ENCODE measurements at regions not wholly inside any gene's neighbourhood (a gene's known extent, or its start where the extent isn't known, plus 50 kb on each side); places are given as distances from the start of the nearest gene placed in this dataset.

- POLR2A ChIA-PET: no interaction called here
- ATAC-seq (no peak), DNase-seq (ENCODE audit: low read depth in 1 of 2, low spot score in 1 of 2) (no peak), FAIRE-seq (no peak)
- Histone ChIP-seq H3K4me2 (no peak overlapping the region), H3K27ac (no peak overlapping the region), H3K9me3 (no peaks in the 10 kb centered on the region), H3K4me1 (no peaks in the 10 kb centered on the region), H3K4me3 (no peak overlapping the region)
- CTCF ChIA-PET: no interaction called here
- WGBS (ENCODE audit: missing lambda C conversion rate): 22% methylated on average over 7 of the region's 7 CpGs
- TF ChIP-seq ZSCAN20 (CRISPR knock-in tag; IDR thresholded peaks at IDR 0.05) (no peak), BCL3 (IDR thresholded peaks at IDR 0.05) (no peak), NPAS2 (CRISPR knock-in tag; IDR thresholded peaks at IDR 0.05; ENCODE audit: borderline replicate concordance) (no peak)
Observed at GRCh38 chr11:116175707-116176106, 597.1 kb downstream of the BUD13 start.

- POLR2A ChIA-PET: no interaction called here
- no peaks in the 10 kb centered on the region for H3K9me3 ChIP-seq
- H3K27ac ChIP-seq: no peak overlapping the region
- FAIRE-seq (no peak), DNase-seq (ENCODE audit: low read depth in 1 of 2, low spot score in 1 of 2) (no peak), ATAC-seq (no peak)
- TF ChIP-seq RNF2 (IDR thresholded peaks at IDR 0.05; ENCODE audit: borderline replicate concordance, low read depth) (no peak), NR3C1 (IDR thresholded peaks at IDR 0.05) (no peak), KDM1A (IDR thresholded peaks at IDR 0.05; ENCODE audit: low read depth) (no peak), KDM5A (IDR thresholded peaks at IDR 0.05) (no peak), SREBF2 (IDR thresholded peaks at IDR 0.05) (no peak), ZC3H11A (IDR thresholded peaks at IDR 0.05) (no peak), E2F6 (IDR thresholded peaks at IDR 0.05; ENCODE audit: borderline replicate concordance, low read depth) (no peak), RCOR1 (IDR thresholded peaks at IDR 0.05; ENCODE audit: low read depth, low read length) (no peak), HEYL (CRISPR knock-in tag; IDR thresholded peaks at IDR 0.05) (no peak), EHF (CRISPR knock-in tag; IDR thresholded peaks at IDR 0.05) (no peak), BCL3 (IDR thresholded peaks at IDR 0.05) (no peak), RARB (CRISPR knock-in tag; IDR thresholded peaks at IDR 0.05) (no peak)
- no peak overlapping the region for H3K4me3 ChIP-seq
- no peak overlapping the region for H3K4me2 ChIP-seq
- CTCF ChIA-PET: no interaction called here
- no peaks in the 10 kb centered on the region for H3K4me1 ChIP-seq
- 34% methylated on average over 17 of the region's 20 CpGs for WGBS (ENCODE audit: missing lambda C conversion rate)
Observed at GRCh38 chr11:116173941-116174911, 598.6 kb downstream of the BUD13 start.

- TF ChIP-seq JUNB (IDR thresholded peaks at IDR 0.05) (no peak), GATA3 (IDR thresholded peaks at IDR 0.05; ENCODE audit: borderline replicate concordance) (no peak), BCL3 (IDR thresholded peaks at IDR 0.05) (no peak), CEBPB (IDR thresholded peaks at IDR 0.05) (no peak), CBX8 (IDR thresholded peaks at IDR 0.05) (no peak), ZNF302 (CRISPR knock-in tag; IDR thresholded peaks at IDR 0.05) (no peak), CHD2 (IDR thresholded peaks at IDR 0.05; ENCODE audit: low read length, partially characterized antibody) (no peak), NFE2L2 (conservative IDR thresholded peaks at IDR 0.05; ENCODE audit: low read length) (no peak), HMGXB4 (CRISPR knock-in tag; IDR thresholded peaks at IDR 0.05; ENCODE audit: borderline replicate concordance) (no peak), FOSL2 (IDR thresholded peaks at IDR 0.05) (no peak), FOSL2 (CRISPR knock-in tag; IDR thresholded peaks at IDR 0.05) (no peak), ZC3H11A (IDR thresholded peaks at IDR 0.05) (no peak)
- Histone ChIP-seq H3K27ac (no peak overlapping the region), H3K4me1 (no peaks in the 10 kb centered on the region), H3K4me3 (no peak overlapping the region), H3K9me3 (no peaks in the 10 kb centered on the region), H3K4me2 (no peak overlapping the region)
- WGBS (ENCODE audit: missing lambda C conversion rate): 26% methylated on average over 4 of the region's 4 CpGs
- DNase-seq (ENCODE audit: low read depth in 1 of 2, low spot score in 1 of 2) (no peak), ATAC-seq (no peak), FAIRE-seq (no peak)
- ChIA-PET POLR2A (no interaction called here), CTCF (no interaction called here)
Observed at GRCh38 chr11:116173506-116173905, 599.3 kb downstream of the BUD13 start.
